ENCODE measurements at regions not wholly inside any gene's neighbourhood (a gene's known extent, or its start where the extent isn't known, plus 50 kb on each side); places are given as distances from the start of the nearest gene placed in this dataset.

DNA sequence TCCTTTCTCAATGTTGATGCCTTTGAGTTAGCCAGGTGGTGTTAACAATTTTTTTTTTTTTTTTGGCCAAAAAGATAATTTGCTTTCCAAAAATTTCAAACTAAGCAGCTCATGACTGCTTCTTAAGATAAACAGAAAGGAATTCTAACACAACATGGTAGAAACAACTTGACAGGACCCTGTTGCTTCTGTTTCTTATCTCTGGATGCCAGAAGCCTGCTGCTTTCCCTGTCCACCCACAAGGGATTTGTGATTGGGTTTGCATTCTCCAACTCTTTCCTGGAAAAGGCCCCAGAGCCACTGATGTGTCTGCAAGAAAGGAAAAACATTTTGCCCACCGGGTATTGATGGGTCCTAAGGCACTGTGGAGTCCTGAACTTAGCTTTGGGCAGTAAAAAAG lies 217.2 kb upstream of the PKDCC start:
- H3K27me3 ChIP-seq (ENCODE audit: insufficient read depth, poor library complexity, severe bottlenecking): no peaks in the 10 kb centered on the region

DNA sequence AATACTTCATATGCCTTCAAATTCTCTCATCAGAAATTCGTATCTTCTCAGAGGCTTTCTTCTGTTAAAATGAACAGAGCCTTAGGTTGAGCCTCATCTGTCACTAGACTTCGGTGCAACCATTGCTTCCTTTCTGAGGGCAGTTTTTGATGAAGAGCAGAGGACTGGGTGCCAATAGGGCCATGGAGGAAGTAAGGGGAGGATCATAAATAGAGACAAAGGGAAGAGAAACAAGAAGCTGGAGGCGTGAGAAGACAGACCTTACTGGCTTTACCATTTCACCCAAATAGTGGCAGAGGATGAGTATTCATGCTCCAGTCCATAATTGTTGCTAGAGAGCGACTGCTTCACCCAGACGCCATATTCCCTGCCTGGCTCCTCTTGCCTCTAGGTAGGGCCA lies 215.6 kb upstream of the PKDCC start:
- no peak for DNase-seq (ENCODE audit: low read depth in 1 of 2, low spot score in 1 of 2)
- no peak overlapping the region for H3K27ac ChIP-seq (replicated peaks)
- TF ChIP-seq POLR2AphosphoS5 (IDR thresholded peaks at IDR 0.05; ENCODE audit: low read depth) (no peak), GABPA (IDR thresholded peaks at IDR 0.05; ENCODE audit: low read depth) (no peak), SPI1 (IDR thresholded peaks at IDR 0.05; ENCODE audit: borderline replicate concordance, low read depth) (no peak)
- TF ChIP-seq, protein P1, sequence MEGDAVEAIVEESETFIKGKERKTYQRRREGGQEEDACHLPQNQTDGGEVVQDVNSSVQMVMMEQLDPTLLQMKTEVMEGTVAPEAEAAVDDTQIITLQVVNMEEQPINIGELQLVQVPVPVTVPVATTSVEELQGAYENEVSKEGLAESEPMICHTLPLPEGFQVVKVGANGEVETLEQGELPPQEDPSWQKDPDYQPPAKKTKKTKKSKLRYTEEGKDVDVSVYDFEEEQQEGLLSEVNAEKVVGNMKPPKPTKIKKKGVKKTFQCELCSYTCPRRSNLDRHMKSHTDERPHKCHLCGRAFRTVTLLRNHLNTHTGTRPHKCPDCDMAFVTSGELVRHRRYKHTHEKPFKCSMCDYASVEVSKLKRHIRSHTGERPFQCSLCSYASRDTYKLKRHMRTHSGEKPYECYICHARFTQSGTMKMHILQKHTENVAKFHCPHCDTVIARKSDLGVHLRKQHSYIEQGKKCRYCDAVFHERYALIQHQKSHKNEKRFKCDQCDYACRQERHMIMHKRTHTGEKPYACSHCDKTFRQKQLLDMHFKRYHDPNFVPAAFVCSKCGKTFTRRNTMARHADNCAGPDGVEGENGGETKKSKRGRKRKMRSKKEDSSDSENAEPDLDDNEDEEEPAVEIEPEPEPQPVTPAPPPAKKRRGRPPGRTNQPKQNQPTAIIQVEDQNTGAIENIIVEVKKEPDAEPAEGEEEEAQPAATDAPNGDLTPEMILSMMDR (IDR thresholded peaks at IDR 0.05; ENCODE audit: insufficient read depth, low read length): no peak
- TF ChIP-seq, protein P2, sequence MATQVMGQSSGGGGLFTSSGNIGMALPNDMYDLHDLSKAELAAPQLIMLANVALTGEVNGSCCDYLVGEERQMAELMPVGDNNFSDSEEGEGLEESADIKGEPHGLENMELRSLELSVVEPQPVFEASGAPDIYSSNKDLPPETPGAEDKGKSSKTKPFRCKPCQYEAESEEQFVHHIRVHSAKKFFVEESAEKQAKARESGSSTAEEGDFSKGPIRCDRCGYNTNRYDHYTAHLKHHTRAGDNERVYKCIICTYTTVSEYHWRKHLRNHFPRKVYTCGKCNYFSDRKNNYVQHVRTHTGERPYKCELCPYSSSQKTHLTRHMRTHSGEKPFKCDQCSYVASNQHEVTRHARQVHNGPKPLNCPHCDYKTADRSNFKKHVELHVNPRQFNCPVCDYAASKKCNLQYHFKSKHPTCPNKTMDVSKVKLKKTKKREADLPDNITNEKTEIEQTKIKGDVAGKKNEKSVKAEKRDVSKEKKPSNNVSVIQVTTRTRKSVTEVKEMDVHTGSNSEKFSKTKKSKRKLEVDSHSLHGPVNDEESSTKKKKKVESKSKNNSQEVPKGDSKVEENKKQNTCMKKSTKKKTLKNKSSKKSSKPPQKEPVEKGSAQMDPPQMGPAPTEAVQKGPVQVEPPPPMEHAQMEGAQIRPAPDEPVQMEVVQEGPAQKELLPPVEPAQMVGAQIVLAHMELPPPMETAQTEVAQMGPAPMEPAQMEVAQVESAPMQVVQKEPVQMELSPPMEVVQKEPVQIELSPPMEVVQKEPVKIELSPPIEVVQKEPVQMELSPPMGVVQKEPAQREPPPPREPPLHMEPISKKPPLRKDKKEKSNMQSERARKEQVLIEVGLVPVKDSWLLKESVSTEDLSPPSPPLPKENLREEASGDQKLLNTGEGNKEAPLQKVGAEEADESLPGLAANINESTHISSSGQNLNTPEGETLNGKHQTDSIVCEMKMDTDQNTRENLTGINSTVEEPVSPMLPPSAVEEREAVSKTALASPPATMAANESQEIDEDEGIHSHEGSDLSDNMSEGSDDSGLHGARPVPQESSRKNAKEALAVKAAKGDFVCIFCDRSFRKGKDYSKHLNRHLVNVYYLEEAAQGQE (IDR thresholded peaks at IDR 0.05; ENCODE audit: insufficient replicate concordance, low read depth): no peak
- no peaks in the 10 kb centered on the region for H3K27me3 ChIP-seq (ENCODE audit: insufficient read depth, poor library complexity, severe bottlenecking)
- no peak overlapping the region for H3K4me3 ChIP-seq (replicated peaks; ENCODE audit: insufficient read depth, low read length)

More for the DNA sequence above, 217.2 kb upstream of the PKDCC start:
- H3K4me3 ChIP-seq (replicated peaks; ENCODE audit: insufficient read depth, low read length): no peak overlapping the region
- no peak for TF ChIP-seq POLR2AphosphoS5 (IDR thresholded peaks at IDR 0.05; ENCODE audit: low read depth)
- no peak for DNase-seq (ENCODE audit: low read depth in 1 of 2, low spot score in 1 of 2)
- no peak overlapping the region for H3K27ac ChIP-seq (replicated peaks)

DNA sequence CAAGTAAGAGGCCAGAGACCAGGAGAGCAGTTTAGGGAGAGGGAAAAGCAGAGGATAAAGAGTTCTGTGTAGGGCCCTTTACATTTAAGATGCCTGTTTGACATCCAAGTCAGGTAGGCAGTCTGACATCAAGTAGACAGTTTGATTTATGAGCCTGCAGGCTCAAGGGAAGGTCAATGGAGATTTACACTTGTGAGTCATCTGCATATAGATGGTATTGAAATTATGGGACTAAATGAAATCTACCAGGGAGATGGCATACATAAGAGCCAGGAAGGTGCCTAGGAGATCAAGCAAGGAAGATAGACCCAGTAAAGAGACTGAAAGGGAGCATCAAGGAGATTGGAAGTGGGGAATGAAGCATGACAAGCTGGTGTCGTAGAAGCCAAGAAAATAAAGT lies 212.4 kb upstream of the PKDCC start:
- TF ChIP-seq GABPA (IDR thresholded peaks at IDR 0.05; ENCODE audit: low read depth) (no peak), SPI1 (IDR thresholded peaks at IDR 0.05; ENCODE audit: borderline replicate concordance, low read depth) (no peak), POLR2AphosphoS5 (IDR thresholded peaks at IDR 0.05; ENCODE audit: low read depth) (no peak)
- TF ChIP-seq, protein P1 (IDR thresholded peaks at IDR 0.05; ENCODE audit: insufficient read depth, low read length): no peak
- TF ChIP-seq, protein P2 (IDR thresholded peaks at IDR 0.05; ENCODE audit: insufficient replicate concordance, low read depth): no peak

DNA sequence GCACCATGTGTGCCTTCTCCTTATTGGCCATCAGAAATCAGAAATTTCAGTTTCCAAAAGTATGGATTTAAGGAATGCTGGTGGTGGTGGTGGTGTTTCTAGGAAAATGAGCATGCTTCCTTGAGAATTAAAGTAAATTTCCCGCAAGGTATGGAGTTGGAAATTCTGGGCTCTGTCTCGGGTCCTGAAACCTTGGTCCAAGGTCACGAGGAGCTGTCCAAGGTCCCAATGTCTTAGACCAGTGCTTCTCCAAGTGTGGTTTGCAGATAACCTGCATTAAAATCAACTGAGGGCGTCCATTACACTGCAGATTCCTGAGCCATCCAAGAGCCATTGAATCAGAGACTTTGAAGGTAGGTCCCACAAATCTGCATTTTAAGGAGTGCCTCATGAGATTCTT lies 210.9 kb upstream of the PKDCC start:
- no peak overlapping the region for H3K27ac ChIP-seq (replicated peaks)
- H3K4me3 ChIP-seq (replicated peaks; ENCODE audit: insufficient read depth, low read length): no peak overlapping the region
- H3K27me3 ChIP-seq (ENCODE audit: insufficient read depth, poor library complexity, severe bottlenecking): peaks cover 8% of the 10 kb centered on the region
- TF ChIP-seq POLR2AphosphoS5 (IDR thresholded peaks at IDR 0.05; ENCODE audit: low read depth) (no peak), SPI1 (IDR thresholded peaks at IDR 0.05; ENCODE audit: borderline replicate concordance, low read depth) (no peak), GABPA (IDR thresholded peaks at IDR 0.05; ENCODE audit: low read depth) (no peak)
- TF ChIP-seq, protein P2 (IDR thresholded peaks at IDR 0.05; ENCODE audit: insufficient replicate concordance, low read depth): peak; percentile 99
- TF ChIP-seq, protein P1 (IDR thresholded peaks at IDR 0.05; ENCODE audit: insufficient read depth, low read length): no peak
- DNase-seq (ENCODE audit: low read depth in 1 of 2, low spot score in 1 of 2): peak in 1 of 2 experiments; percentile 16

More for the DNA sequence above, 212.4 kb upstream of the PKDCC start:
- Histone ChIP-seq H3K27ac (replicated peaks) (no peak overlapping the region), H3K4me3 (replicated peaks; ENCODE audit: insufficient read depth, low read length) (no peak overlapping the region), H3K27me3 (ENCODE audit: insufficient read depth, poor library complexity, severe bottlenecking) (peaks cover 5% of the 10 kb centered on the region)
- no peak for DNase-seq (ENCODE audit: low read depth in 1 of 2, low spot score in 1 of 2)

Data from HL-60 (cell line).